Spleen (tissue), 11 donors: ENCODE measurements at regions not wholly inside any gene's neighbourhood (a gene's known extent, or its start where the extent isn't known, plus 50 kb on each side); places are given as distances from the start of the nearest gene placed in this dataset.
A peak's percentile ranks its signal among the peaks of the same experiment; 100 is the strongest.

Source experiments
- DNase-seq: peaks from one replicate; pipeline ENCODE4 v3.0.0-alpha.2; 2020
- H3K27ac ChIP-seq, 8 donors: fragments of 200-600 bp; sonication (generic) in 7 of 8; 1 replicate in 4 of 8; 2 replicates in 4 of 8; pipeline versions ENCODE4 v1.5.0 to v1.8.0; 2016 to 2021; ENCODE audit warnings: inconsistent platforms in 4 of 8, mild to moderate bottlenecking in 4 of 8, moderate library complexity in 1 of 8
- H3K27me3 ChIP-seq, 7 donors: fragments of 200-600 bp; sonication (generic) in 6 of 7; replicated peaks in 1 of 7; 1 replicate in 4 of 7; 2 replicates in 3 of 7; pipeline versions ENCODE4 v1.5.0 to v1.8.0; 2016 to 2021; ENCODE audit warnings: inconsistent platforms in 3 of 7, mild to moderate bottlenecking in 1 of 7
- H3K36me3 ChIP-seq, 6 donors: fragments of 200-600 bp; sonication (generic) in 5 of 6; 1 replicate in 4 of 6; 2 replicates in 2 of 6; pipeline versions ENCODE4 v1.5.0 to v1.8.0; 2016 to 2021; ENCODE audit warnings: inconsistent platforms in 2 of 6
- H3K4me1 ChIP-seq, 6 donors: fragments of 200-600 bp; sonication (generic) in 5 of 6; 1 replicate in 3 of 6; 2 replicates in 3 of 6; pipeline versions ENCODE4 v1.5.0 to v1.8.0; 2016 to 2021; ENCODE audit warnings: inconsistent platforms in 3 of 6
- H3K4me3 ChIP-seq, 8 donors: fragments of 200-600 bp; sonication (generic) in 7 of 8; 1 replicate in 4 of 8; 2 replicates in 4 of 8; pipeline versions ENCODE4 v1.5.0 to v1.8.0; 2016 to 2021; ENCODE audit warnings: inconsistent platforms in 4 of 8, mild to moderate bottlenecking in 4 of 8, moderate library complexity in 2 of 8
- H3K9me3 ChIP-seq, 8 donors: fragments of 200-600 bp; sonication (generic) in 7 of 8; 1 replicate in 4 of 8; 2 replicates in 4 of 8; pipeline versions ENCODE4 v1.5.0 to v1.8.0; 2016 to 2021; ENCODE audit warnings: inconsistent platforms in 4 of 8
- POLR2A ChIP-seq, 3 donors: fragments of 450-650 bp; IDR thresholded peaks; one replicate each; pipeline ENCODE4 v1.5.1; 2017; ENCODE audit warnings: antibody characterized with exemption in 3 of 3, mild to moderate bottlenecking in 1 of 3
- POLR2AphosphoS5 ChIP-seq, 3 donors: sonication (generic); formaldehyde crosslinking; IDR thresholded peaks; one replicate each; pipeline ENCODE4 v1.5.1; 2017; ENCODE audit warnings: antibody characterized with exemption in 3 of 3
- WGBS, 5 donors: extraction: QIAGEN DNeasy Blood & Tissue Kit in 3 of 5; methylation state at CpG; one replicate each; pipeline versions ENCODE4 v1.1.5 to v1.1.7; 2013 to 2018; 5-methylcytosine and 5-hydroxymethylcytosine counted together
- intact Hi-C: fragments of 100-400 bp; cut with DNase I; formaldehyde crosslinking; loops from one replicate; pipeline ENCODE4 v1.15.0; 2023; ENCODE audit warnings: low total_unique reads
- TF ChIP-seq, protein P1 (sequence below), 11 experiments: fragments of 200-600 bp in 7 of 11; fragments of 450-650 bp in 4 of 11; sonication (generic) in 4 of 11; IDR thresholded peaks in 8 of 11; conservative IDR thresholded peaks in 3 of 11; 1 replicate in 7 of 11; 2 replicates in 4 of 11; pipeline versions ENCODE4 v1.4.0 to v1.8.0; 2016 to 2021; ENCODE audit warnings: antibody characterized with exemption in 11 of 11, inconsistent platforms in 4 of 11, mild to moderate bottlenecking in 1 of 11
- donor health status: healthy with polysubstance abuse.
- donor health status: DM: no; HTN: no; CAD: no; lungs with moderate emphysema.
- donor health status: DM: no; HTN: no; CAD: no.
- donor health status: Bipolar disorder and iron deficiency.
- donor health status: healthy.
- donor health status: DM: no; HTN: no; CAD: no.
- donor health status: DM: yes; HTN: yes; CAD: no.

DNA sequence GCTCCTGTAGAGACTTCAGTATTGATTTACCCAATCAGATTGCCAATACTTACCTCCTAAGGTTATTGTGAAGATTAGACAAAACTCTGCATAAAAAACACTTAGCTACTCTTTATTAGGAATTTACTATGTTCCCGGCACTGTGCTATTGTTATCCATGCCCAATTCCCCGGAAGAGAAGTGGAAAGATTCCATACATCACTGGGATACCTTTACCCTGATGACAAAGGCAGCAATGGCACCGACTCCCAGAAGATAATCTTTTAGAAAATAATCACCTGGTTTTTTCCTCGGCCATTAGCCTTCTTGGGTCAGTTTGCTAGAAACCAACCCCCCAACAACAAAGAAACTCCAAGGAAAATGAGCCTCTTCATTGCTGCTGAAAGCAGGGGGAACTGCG, 226.0 kb downstream of the SNX18 start:
- 92 to 98% (median 96%) methylated on average over 5 of the region's 5 CpGs for WGBS, 5 donors
- Histone ChIP-seq H3K27ac (peak overlapping the region; percentile 55 to 87 (median 83)), H3K36me3 (no peaks in the 10 kb centered on the region), H3K9me3 (no peaks in the 10 kb centered on the region), H3K4me3 (no peak overlapping the region), H3K4me1 (peaks cover 17 to 60% (median 33%) of the 10 kb centered on the region in 6 donors), H3K27me3 (no peaks in the 10 kb centered on the region)
- TF ChIP-seq, protein P1, sequence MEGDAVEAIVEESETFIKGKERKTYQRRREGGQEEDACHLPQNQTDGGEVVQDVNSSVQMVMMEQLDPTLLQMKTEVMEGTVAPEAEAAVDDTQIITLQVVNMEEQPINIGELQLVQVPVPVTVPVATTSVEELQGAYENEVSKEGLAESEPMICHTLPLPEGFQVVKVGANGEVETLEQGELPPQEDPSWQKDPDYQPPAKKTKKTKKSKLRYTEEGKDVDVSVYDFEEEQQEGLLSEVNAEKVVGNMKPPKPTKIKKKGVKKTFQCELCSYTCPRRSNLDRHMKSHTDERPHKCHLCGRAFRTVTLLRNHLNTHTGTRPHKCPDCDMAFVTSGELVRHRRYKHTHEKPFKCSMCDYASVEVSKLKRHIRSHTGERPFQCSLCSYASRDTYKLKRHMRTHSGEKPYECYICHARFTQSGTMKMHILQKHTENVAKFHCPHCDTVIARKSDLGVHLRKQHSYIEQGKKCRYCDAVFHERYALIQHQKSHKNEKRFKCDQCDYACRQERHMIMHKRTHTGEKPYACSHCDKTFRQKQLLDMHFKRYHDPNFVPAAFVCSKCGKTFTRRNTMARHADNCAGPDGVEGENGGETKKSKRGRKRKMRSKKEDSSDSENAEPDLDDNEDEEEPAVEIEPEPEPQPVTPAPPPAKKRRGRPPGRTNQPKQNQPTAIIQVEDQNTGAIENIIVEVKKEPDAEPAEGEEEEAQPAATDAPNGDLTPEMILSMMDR (IDR thresholded peaks at IDR 0.05 in 8 of 11, conservative IDR thresholded peaks at IDR 0.05 in 3 of 11) = no peak
- TF ChIP-seq POLR2A (IDR thresholded peaks at IDR 0.05) (no peak), POLR2AphosphoS5 (IDR thresholded peaks at IDR 0.05) (no peak)
- no peak for DNase-seq
- intact Hi-C loops = no loop called here

DNA sequence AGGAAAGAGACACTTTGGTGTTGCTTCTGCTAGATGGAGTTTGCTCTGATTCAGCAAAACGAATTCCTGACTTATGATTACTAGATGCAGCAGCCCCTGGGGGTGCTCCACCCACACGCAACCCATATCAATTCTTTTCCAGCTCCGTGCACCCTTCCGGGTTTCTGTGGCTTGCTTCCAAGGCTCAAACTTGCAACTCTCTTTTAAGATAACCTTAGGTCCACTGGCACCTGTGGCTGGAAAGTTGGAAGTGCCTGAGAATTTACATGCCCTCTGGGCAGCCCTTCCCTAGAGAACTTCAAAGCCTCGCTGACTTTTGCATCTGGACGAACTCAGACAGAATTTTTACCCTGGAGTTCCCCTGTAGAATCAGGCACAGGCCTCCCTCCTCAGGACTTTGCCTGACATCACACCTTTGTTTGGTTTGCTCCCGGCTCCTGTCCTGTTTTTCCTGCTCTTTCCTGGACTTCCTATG, 224.9 kb downstream of the SNX18 start:
- H3K27ac ChIP-seq = peak overlapping the region in 5 of 8 donors; percentile 1 to 87 (median 84)
- H3K9me3 ChIP-seq = no peaks in the 10 kb centered on the region
- no peaks in the 10 kb centered on the region for H3K27me3 ChIP-seq
- peaks cover 17 to 71% (median 38%) of the 10 kb centered on the region in 6 donors for H3K4me1 ChIP-seq
- 56 to 86% (median 64%) methylated on average over 7 of the region's 7 CpGs for WGBS, 5 donors
- intact Hi-C loops = no loop called here
- no peaks in the 10 kb centered on the region for H3K36me3 ChIP-seq
- DNase-seq = no peak
- TF ChIP-seq POLR2AphosphoS5 (IDR thresholded peaks at IDR 0.05) = no peak
- TF ChIP-seq, protein P1 (IDR thresholded peaks at IDR 0.05 in 8 of 11, conservative IDR thresholded peaks at IDR 0.05 in 3 of 11) = no peak
- no peak for TF ChIP-seq POLR2A (IDR thresholded peaks at IDR 0.05)
- no peak overlapping the region for H3K4me3 ChIP-seq

DNA sequence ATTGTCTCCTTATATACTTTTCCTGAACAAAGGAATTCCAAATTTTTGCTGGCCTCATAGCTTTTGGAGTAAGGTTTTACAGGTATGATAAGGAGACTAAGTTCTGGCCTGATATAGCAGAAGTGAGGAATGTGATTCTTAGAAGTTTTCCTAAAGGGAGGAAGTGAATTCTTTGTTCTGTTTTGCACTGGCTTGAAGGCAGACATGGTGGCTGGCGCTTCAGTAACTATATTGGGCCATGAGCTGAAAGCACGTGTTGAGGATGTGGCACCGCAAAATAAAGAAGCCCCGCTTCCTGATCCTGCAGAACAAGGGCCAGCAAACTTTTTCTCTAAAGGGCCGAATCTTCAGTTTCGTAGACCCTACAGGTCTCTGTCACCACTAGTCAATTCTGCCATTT, 224.2 kb downstream of the SNX18 start:
- H3K27ac ChIP-seq = no peak overlapping the region
- H3K27me3 ChIP-seq = no peaks in the 10 kb centered on the region
- no peak for TF ChIP-seq POLR2A (IDR thresholded peaks at IDR 0.05)
- no peak for TF ChIP-seq POLR2AphosphoS5 (IDR thresholded peaks at IDR 0.05)
- TF ChIP-seq, protein P1 (IDR thresholded peaks at IDR 0.05 in 8 of 11, conservative IDR thresholded peaks at IDR 0.05 in 3 of 11) = no peak
- intact Hi-C loops = no loop called here
- 82 to 89% (median 84%) methylated on average over 6 of the region's 6 CpGs for WGBS, 5 donors
- H3K4me3 ChIP-seq = no peak overlapping the region
- H3K9me3 ChIP-seq = no peaks in the 10 kb centered on the region
- DNase-seq = no peak
- peaks cover 17 to 71% (median 38%) of the 10 kb centered on the region in 6 donors for H3K4me1 ChIP-seq
- H3K36me3 ChIP-seq = no peaks in the 10 kb centered on the region

DNA sequence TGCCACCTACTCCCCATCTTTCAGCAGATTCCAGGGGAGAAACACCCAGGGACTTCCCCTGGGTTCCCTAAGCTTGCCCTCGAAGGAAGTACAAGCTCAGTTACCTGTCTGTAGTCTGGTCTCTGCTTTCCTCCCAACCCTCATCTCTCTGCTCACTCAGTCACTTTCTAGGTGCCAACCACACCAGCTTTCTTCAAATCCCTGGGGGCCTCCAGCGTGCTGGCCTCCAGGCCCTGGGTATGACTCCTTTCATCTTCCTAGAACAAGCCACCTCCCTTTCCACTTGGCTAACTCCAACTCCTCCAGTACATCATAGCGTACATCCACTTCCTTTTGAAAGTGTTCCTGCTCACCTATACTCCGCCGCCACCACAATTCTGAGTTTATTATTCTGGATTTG, 222.6 kb downstream of the SNX18 start:
- DNase-seq = no peak
- intact Hi-C loops = no loop called here

More for the DNA sequence above, 222.6 kb downstream of the SNX18 start:
- Histone ChIP-seq H3K9me3 (no peaks in the 10 kb centered on the region), H3K4me3 (no peak overlapping the region), H3K27ac (no peak overlapping the region), H3K36me3 (no peaks in the 10 kb centered on the region), H3K27me3 (no peaks in the 10 kb centered on the region), H3K4me1 (peaks cover 13 to 60% (median 31%) of the 10 kb centered on the region in 6 donors)
- 75 to 89% (median 85%) methylated on average over 5 of the region's 5 CpGs for WGBS, 5 donors
- TF ChIP-seq POLR2AphosphoS5 (IDR thresholded peaks at IDR 0.05) (no peak), POLR2A (IDR thresholded peaks at IDR 0.05) (no peak)
- TF ChIP-seq, protein P1 (IDR thresholded peaks at IDR 0.05 in 8 of 11, conservative IDR thresholded peaks at IDR 0.05 in 3 of 11) = no peak
